H1 (cell line): ENCODE measurements at regions not wholly inside any gene's neighbourhood (a gene's known extent, or its start where the extent isn't known, plus 50 kb on each side); places are given as distances from the start of the nearest gene placed in this dataset.

ENCODE experiments used
- SIN3A ChIP-seq, 2 experiments: IDR thresholded peaks in 1 of 2; conservative IDR thresholded peaks in 1 of 2; 2 replicates each; pipeline ENCODE4 v1.6.1; 2011 to 2012; ENCODE audit warnings: low read length in 2 of 2, improper control_type of control experiment in 1 of 2, low read depth in 1 of 2, mild to moderate bottlenecking in 1 of 2
- SIRT6 ChIP-seq: IDR thresholded peaks from one replicate; pipeline ENCODE4 v1.7.1; 2012; ENCODE audit warnings: low read length, inconsistent platforms

- TF ChIP-seq SIN3A (conservative IDR thresholded peaks at IDR 0.05 in 1 of 2, IDR thresholded peaks at IDR 0.05 in 1 of 2; ENCODE audit: low read depth in 1 of 2, low read length in 2 of 2) (no peak), SIRT6 (no peak)
Observed at GRCh38 chr9:13868336-13868735, 445.6 kb downstream of the NFIB start (continued).
